Keratinocyte (primary cell): ENCODE measurements at regions not wholly inside any gene's neighbourhood (a gene's known extent, or its start where the extent isn't known, plus 50 kb on each side); places are given as distances from the start of the nearest gene placed in this dataset.

Experiments
- DNase-seq: peaks from one replicate; pipeline ENCODE4 v3.0.0-alpha.2; 2011; ENCODE audit warnings: low read depth, missing footprints, low spot score
- FAIRE-seq: peaks from 2 replicates; lab custom pipeline; 2011; peaks lifted over from hg19 to GRCh38; lab: Jason Lieb, UNC
- H2AFZ ChIP-seq: 2 replicates; pipeline ENCODE4 v1.6.0; 2012; ENCODE audit warnings: low read length, control low read depth, inconsistent platforms; ENCODE audit not compliant: control insufficient read depth
- H3K27ac ChIP-seq: 2 replicates; pipeline ENCODE4 v1.5.1; 2011; ENCODE audit warnings: low read length; ENCODE audit not compliant: control insufficient read depth, insufficient read depth
- H3K27me3 ChIP-seq: 3 replicates; pipeline ENCODE4 v1.6.0; 2011; ENCODE audit warnings: low read length; ENCODE audit not compliant: control insufficient read depth, insufficient read depth; ENCODE audit errors: extremely low read depth
- H3K36me3 ChIP-seq, 2 experiments: 2 replicates in 1 of 2; 3 replicates in 1 of 2; pipeline ENCODE4 v1.5.1; 2011; ENCODE audit warnings: low read length in 2 of 2, mild to moderate bottlenecking in 1 of 2; ENCODE audit not compliant: control insufficient read depth in 2 of 2, insufficient read depth in 2 of 2; ENCODE audit errors: extremely low read depth in 1 of 2
- H3K4me1 ChIP-seq: 3 replicates; pipeline ENCODE4 v1.5.1; 2011; ENCODE audit warnings: low read length; ENCODE audit not compliant: control insufficient read depth, insufficient read depth; ENCODE audit errors: extremely low read depth
- H3K4me2 ChIP-seq: 3 replicates; pipeline ENCODE4 v1.6.0; 2011; ENCODE audit warnings: low read depth, low read length; ENCODE audit not compliant: control insufficient read depth, insufficient read depth; ENCODE audit errors: extremely low read depth
- H3K4me3 ChIP-seq, 3 experiments: fragments of 200-600 bp in 1 of 3; sonication (generic) in 1 of 3; 2 replicates in 2 of 3; 3 replicates in 1 of 3; pipeline ENCODE4 v1.5.1; 2011 to 2016; ENCODE audit warnings: low read length in 3 of 3, mild to moderate bottlenecking in 3 of 3, control low read depth in 2 of 3, inconsistent platforms in 1 of 3, low read depth in 1 of 3, mixed read lengths in 1 of 3, mixed run types in 1 of 3, moderate library complexity in 1 of 3; ENCODE audit not compliant: control insufficient read depth in 2 of 3, insufficient read depth in 2 of 3; ENCODE audit errors: extremely low read depth in 1 of 3
- H3K79me2 ChIP-seq: 2 replicates; pipeline ENCODE4 v1.6.0; 2012; ENCODE audit warnings: low read length; ENCODE audit not compliant: control insufficient read depth, insufficient read depth
- H3K9ac ChIP-seq: 3 replicates; pipeline ENCODE4 v1.6.0; 2011; ENCODE audit warnings: low read length; ENCODE audit not compliant: control insufficient read depth, insufficient read depth; ENCODE audit errors: extremely low read depth
- H3K9me1 ChIP-seq: 3 replicates; pipeline ENCODE4 v1.6.0; 2011; ENCODE audit warnings: low read length; ENCODE audit not compliant: control insufficient read depth, insufficient read depth; ENCODE audit errors: extremely low read depth
- H3K9me3 ChIP-seq: 2 replicates; pipeline ENCODE4 v1.5.1; 2012; ENCODE audit warnings: low read depth, low read length; ENCODE audit not compliant: control insufficient read depth
- H4K20me1 ChIP-seq: 3 replicates; pipeline ENCODE4 v1.6.0; 2011; ENCODE audit warnings: low read length; ENCODE audit not compliant: control insufficient read depth, insufficient read depth; ENCODE audit errors: extremely low read depth
- CTCF ChIP-seq, 3 experiments: IDR thresholded peaks in 1 of 3; conservative IDR thresholded peaks in 1 of 3; optimal IDR thresholded peaks in 1 of 3; 2 replicates in 2 of 3; 3 replicates in 1 of 3; pipeline versions ENCODE3 to v1.5.1; 2011; ENCODE audit warnings: low read length in 3 of 3, mild to moderate bottlenecking in 3 of 3, moderate library complexity in 2 of 3, control low read depth in 1 of 3, inconsistent platforms in 1 of 3; ENCODE audit not compliant: insufficient read depth in 2 of 3; ENCODE audit errors: extremely low read depth in 1 of 3
- EZH2 ChIP-seq: IDR thresholded peaks from one replicate; pipeline ENCODE4 v1.6.1; 2012; ENCODE audit warnings: inconsistent platforms, mild to moderate bottlenecking, low read length, moderate library complexity
- dilution Hi-C: fragments of 300-500 bp; cut with MboI; formaldehyde crosslinking; loops from one replicate; pipeline ENCODE4 v1.7.0; 2020; ENCODE audit warnings: low sequenced_read_pairs; ENCODE audit not compliant: extremely low pct_ligation_motif_present

DNA sequence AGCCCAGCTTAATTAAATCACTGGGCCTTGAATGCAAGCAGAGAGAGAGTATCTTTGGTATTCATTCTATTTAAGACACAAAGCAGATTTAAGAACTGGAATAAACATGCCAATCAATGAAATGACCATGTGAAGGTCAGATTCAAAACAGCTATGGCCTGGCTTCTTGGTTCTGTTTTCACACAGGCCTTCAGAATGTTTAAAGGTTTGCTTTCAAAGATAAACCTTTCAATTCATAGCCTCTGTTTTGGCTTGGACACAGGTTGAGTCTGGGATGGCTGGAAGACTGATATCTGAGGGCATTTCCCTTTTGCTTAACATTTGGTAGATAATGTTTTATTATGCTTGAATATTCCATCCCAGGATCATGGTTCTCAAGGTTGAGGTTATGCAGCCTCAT lies 244.4 kb upstream of the KBTBD8 start:
- H2AFZ ChIP-seq, result no peak overlapping the region
- H4K20me1 ChIP-seq, result no peaks in the 10 kb centered on the region
- H3K4me1 ChIP-seq, result no peaks in the 10 kb centered on the region
- no peak overlapping the region for H3K4me2 ChIP-seq
- no peak for TF ChIP-seq EZH2
- no peak for TF ChIP-seq CTCF (optimal IDR thresholded peaks at IDR 0.05 in 1 of 3, IDR thresholded peaks at IDR 0.05 in 1 of 3, conservative IDR thresholded peaks at IDR 0.05 in 1 of 3; ENCODE audit: extremely low read depth in 1 of 3, insufficient read depth in 2 of 3, low read length in 3 of 3)
- no peak overlapping the region for H3K4me3 ChIP-seq
- no peak for FAIRE-seq
- H3K9me3 ChIP-seq, result no peaks in the 10 kb centered on the region
- H3K9me1 ChIP-seq, result no peaks in the 10 kb centered on the region
- H3K27me3 ChIP-seq, result no peaks in the 10 kb centered on the region
- no peak overlapping the region for H3K9ac ChIP-seq
- no peaks in the 10 kb centered on the region for H3K79me2 ChIP-seq
- no peak for DNase-seq
- H3K36me3 ChIP-seq, result no peaks in the 10 kb centered on the region
- no peak overlapping the region for H3K27ac ChIP-seq
- dilution Hi-C loops, result no loop called here

- TF ChIP-seq CTCF (optimal IDR thresholded peaks at IDR 0.05 in 1 of 3, IDR thresholded peaks at IDR 0.05 in 1 of 3, conservative IDR thresholded peaks at IDR 0.05 in 1 of 3; ENCODE audit: extremely low read depth in 1 of 3, insufficient read depth in 2 of 3, low read length in 3 of 3), result no peak
- TF ChIP-seq EZH2, result no peak
- no peak for DNase-seq
- no peaks in the 10 kb centered on the region for H3K9me3 ChIP-seq
- H3K9ac ChIP-seq, result no peak overlapping the region
- H3K4me2 ChIP-seq, result no peak overlapping the region
- dilution Hi-C loops, result no loop called here
- no peaks in the 10 kb centered on the region for H3K9me1 ChIP-seq
- H3K4me3 ChIP-seq, result no peak overlapping the region
- no peak overlapping the region for H3K27ac ChIP-seq
- no peaks in the 10 kb centered on the region for H4K20me1 ChIP-seq
- no peak for FAIRE-seq
- no peaks in the 10 kb centered on the region for H3K79me2 ChIP-seq
- H2AFZ ChIP-seq, result no peak overlapping the region
- H3K27me3 ChIP-seq, result no peaks in the 10 kb centered on the region
- H3K4me1 ChIP-seq, result no peaks in the 10 kb centered on the region
- no peaks in the 10 kb centered on the region for H3K36me3 ChIP-seq
Observed at GRCh38 chr3:66754613-66755012, 243.5 kb upstream of the KBTBD8 start.
